ENCODE measurements at regions not wholly inside any gene's neighbourhood (a gene's known extent, or its start where the extent isn't known, plus 50 kb on each side); places are given as distances from the start of the nearest gene placed in this dataset.

DNA sequence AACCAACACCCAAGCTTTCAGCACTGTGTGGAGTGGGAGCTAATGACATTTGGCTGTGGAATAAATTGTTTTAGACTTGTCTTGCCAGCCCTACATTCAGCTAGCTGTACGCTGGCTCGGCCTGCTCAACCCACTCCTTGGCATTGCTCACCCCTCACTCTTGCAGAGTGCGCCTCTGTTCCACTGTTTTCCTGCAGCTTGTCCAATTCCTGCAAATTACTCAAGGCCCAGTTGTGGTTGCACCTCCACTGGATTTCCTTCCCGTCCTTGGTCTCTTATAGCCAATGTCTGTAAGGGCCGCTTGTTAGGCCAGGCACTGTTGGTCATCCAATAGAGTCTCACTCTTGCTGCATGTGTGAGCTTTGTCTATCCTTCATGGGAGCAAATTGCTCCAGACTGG lies 55.5 kb upstream of the ADRA1D start:
- H3K4me3 ChIP-seq = no peak overlapping the region
- no peak overlapping the region for H3K27ac ChIP-seq
- no peak for DNase-seq (ENCODE audit: low spot score)
- TF ChIP-seq, protein P1, sequence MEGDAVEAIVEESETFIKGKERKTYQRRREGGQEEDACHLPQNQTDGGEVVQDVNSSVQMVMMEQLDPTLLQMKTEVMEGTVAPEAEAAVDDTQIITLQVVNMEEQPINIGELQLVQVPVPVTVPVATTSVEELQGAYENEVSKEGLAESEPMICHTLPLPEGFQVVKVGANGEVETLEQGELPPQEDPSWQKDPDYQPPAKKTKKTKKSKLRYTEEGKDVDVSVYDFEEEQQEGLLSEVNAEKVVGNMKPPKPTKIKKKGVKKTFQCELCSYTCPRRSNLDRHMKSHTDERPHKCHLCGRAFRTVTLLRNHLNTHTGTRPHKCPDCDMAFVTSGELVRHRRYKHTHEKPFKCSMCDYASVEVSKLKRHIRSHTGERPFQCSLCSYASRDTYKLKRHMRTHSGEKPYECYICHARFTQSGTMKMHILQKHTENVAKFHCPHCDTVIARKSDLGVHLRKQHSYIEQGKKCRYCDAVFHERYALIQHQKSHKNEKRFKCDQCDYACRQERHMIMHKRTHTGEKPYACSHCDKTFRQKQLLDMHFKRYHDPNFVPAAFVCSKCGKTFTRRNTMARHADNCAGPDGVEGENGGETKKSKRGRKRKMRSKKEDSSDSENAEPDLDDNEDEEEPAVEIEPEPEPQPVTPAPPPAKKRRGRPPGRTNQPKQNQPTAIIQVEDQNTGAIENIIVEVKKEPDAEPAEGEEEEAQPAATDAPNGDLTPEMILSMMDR (IDR thresholded peaks at IDR 0.05) = no peak

DNA sequence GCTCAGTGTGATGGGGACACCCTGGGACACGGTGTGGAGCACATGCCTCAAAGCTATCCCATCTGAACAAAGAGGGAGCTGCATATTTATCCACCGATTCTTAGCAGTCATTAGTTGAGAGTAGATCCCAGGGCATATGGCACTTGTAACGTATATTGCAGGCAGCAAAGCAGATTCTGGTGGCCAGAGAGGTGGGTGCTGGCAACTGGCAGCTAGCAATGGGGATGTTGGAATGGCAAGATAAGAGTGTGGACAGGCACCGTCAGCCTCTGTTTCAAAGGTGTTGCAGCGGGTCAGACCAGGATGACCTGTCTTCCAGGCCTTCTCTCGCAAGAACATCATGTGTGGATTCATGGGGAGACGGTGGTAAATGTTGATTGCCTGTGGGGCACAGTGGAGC lies 54.0 kb upstream of the ADRA1D start:
- DNase-seq (ENCODE audit: low spot score) = no peak

DNA sequence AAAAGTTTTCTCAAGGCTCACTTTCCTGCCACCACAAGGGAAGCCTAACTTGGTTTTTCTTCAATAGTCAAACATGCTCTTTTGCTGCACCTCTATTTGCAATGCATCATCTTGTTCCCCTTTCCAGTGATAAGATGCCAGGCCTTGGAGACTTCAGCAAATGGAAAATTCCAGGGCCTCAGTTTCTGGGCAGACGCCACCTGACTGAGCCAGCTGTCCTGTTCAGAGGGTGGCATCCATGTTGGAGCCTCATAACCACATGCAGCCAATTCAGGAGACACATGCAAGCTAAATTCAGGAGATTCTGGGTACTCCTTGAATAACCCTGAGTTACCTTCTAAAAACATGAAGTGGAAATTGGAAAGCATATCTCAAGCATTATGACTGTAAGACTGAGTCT lies 51.8 kb upstream of the ADRA1D start:
- Histone ChIP-seq H3K27ac (no peak overlapping the region), H3K4me3 (no peak overlapping the region)
- TF ChIP-seq, protein P1 (IDR thresholded peaks at IDR 0.05) = no peak
- DNase-seq (ENCODE audit: low spot score) = no peak

More for the DNA sequence above, 54.0 kb upstream of the ADRA1D start:
- TF ChIP-seq, protein P1 (IDR thresholded peaks at IDR 0.05) = no peak
- Histone ChIP-seq H3K27ac (no peak overlapping the region), H3K4me3 (no peak overlapping the region)

DNA sequence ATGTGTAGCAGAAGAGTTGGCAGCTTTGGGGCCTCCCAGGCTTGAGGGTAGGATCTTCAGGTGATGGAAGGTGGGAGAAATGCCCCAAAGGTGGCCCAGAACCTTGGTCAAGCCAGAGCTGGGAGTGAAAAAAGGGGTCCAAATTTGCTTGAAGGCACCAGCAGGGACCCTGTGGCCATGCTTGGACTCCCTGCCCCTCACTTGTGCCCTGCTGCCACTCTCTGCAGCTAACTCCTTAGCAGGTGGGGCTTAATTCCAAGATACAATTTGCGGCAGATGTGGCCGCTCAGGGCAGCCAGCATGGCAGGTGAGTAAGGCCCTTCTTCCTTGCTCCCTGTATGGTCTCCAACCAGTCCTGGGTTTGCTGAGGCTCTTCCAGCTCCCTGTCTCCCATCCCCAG lies 51.3 kb upstream of the ADRA1D start:
- DNase-seq (ENCODE audit: low spot score) = no peak
- TF ChIP-seq, protein P1 (IDR thresholded peaks at IDR 0.05) = no peak
- H3K27ac ChIP-seq = no peak overlapping the region
- no peak overlapping the region for H3K4me3 ChIP-seq

DNA sequence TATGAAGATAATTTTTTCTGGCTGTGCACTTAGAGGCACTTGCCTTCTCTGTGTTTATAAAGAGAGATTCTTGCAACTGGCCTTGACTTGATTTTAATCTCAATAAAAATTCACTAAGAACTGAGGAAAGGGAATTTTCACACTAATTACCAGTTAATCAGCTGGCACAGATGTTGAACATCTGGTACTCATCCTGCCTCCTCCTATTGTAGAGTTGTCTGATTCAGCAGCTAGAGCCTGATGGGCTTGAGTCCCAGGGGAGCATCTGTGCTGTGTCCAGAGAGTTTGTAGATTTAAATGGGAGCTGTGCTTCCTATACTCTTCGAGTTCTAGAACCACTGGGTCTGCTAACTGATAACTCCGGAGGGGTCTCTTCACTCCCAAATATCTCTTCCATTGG lies 50.7 kb upstream of the ADRA1D start:
- DNase-seq (ENCODE audit: low spot score) = no peak
- Histone ChIP-seq H3K27ac (no peak overlapping the region), H3K4me3 (no peak overlapping the region)
- TF ChIP-seq, protein P1 (IDR thresholded peaks at IDR 0.05) = no peak

DNA sequence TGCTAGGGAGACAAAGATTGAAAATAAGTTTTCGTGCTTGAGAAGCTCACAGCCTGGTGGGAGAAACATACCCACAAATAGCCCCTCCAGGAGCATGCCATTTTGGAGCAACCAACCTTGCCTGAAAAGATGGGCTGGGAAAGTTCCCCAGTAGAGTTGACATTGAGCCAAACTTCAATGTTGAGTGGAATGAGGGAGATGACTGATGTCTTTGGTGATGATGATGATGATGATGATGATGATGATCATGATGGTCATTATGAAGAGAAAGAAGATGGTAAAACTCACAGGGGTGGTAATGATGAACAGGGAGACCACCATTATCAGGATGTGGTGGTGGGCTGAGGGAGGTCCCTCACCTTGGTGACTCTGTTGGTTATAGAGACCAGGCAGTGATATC lies 50.1 kb upstream of the ADRA1D start:
- no peak for DNase-seq (ENCODE audit: low spot score)
- Histone ChIP-seq H3K27ac (no peak overlapping the region), H3K4me3 (no peak overlapping the region)
- TF ChIP-seq, protein P1 (IDR thresholded peaks at IDR 0.05) = no peak
